Testis (tissue), 2 donors: ENCODE measurements at regions not wholly inside any gene's neighbourhood (a gene's known extent, or its start where the extent isn't known, plus 50 kb on each side); places are given as distances from the start of the nearest gene placed in this dataset.

Source experiments
- DNase-seq: peaks from one replicate; pipeline ENCODE4 v3.0.0-alpha.2; 2019
- H3K27ac ChIP-seq, 2 donors: fragments of 200-600 bp; sonication (generic); one replicate each; pipeline ENCODE4 v1.5.1; 2019
- H3K27me3 ChIP-seq: fragments of 200-600 bp; sonication (generic); one replicate; pipeline ENCODE4 v1.5.1; 2019
- H3K36me3 ChIP-seq: fragments of 200-600 bp; sonication (generic); one replicate; pipeline ENCODE4 v1.5.1; 2017; ENCODE audit warnings: low read depth; ENCODE audit errors: missing control alignments
- H3K4me1 ChIP-seq: fragments of 200-600 bp; sonication (generic); one replicate; pipeline ENCODE4 v1.5.1; 2019
- H3K4me3 ChIP-seq, 2 donors: fragments of 200-600 bp; sonication (generic); one replicate each; pipeline ENCODE4 v1.5.1; 2017 to 2019
- H3K9me3 ChIP-seq: fragments of 200-600 bp; sonication (generic); one replicate; pipeline ENCODE4 v1.5.1; 2017
- CTCF ChIP-seq, 3 experiments: fragments of 450-650 bp in 2 of 3; fragments of 200-600 bp in 1 of 3; sonication (generic) in 1 of 3; IDR thresholded peaks; one replicate each; pipeline ENCODE4 v1.5.1; 2016 to 2019; ENCODE audit warnings: antibody characterized with exemption in 3 of 3, mild to moderate bottlenecking in 2 of 3, moderate library complexity in 1 of 3
- POLR2A ChIP-seq: fragments of 450-650 bp; IDR thresholded peaks from one replicate; pipeline ENCODE4 v1.6.1; 2017; ENCODE audit warnings: antibody characterized with exemption, mild to moderate bottlenecking, moderate library complexity
- WGBS, 2 donors: methylation state at CpG; one replicate each; pipeline ENCODE4 v1.1.5; 2018; 5-methylcytosine and 5-hydroxymethylcytosine counted together
- intact Hi-C: fragments of 100-400 bp; cut with DNase I; formaldehyde crosslinking; loops from one replicate; pipeline ENCODE4 v1.15.1; 2023; ENCODE audit warnings: low total_unique reads

DNA sequence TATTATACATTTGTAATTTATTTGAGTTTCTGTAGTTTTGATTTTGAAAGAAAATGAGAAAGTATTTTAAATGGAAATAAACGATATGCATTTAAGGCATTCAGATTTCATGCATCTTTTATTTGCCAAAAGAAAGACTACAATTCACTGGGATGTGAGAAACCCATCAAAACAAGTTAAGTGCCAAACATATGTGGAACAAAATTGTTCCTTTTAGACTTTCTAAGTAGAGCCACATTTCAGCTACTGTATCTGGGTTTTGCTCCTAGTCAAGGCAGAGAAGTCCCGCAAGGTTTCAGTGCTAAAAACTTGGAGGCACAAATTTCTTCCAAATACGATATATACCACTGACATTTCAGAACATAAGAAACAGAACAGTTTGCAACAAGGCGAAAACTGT lies 1191.9 kb downstream of the SLITRK5 start:
- DNase-seq: no peak

GRCh38 chr13:88866195-88866594 lies 1195.0 kb downstream of the SLITRK5 start:
- Histone ChIP-seq H3K4me3 (no peak overlapping the region), H3K27ac (no peak overlapping the region), H3K4me1 (no peaks in the 10 kb centered on the region), H3K9me3 (no peaks in the 10 kb centered on the region), H3K36me3 (no peaks in the 10 kb centered on the region), H3K27me3 (no peaks in the 10 kb centered on the region)
- WGBS, 2 donors: 85 to 87% methylated on average over 5 of the region's 5 CpGs
- intact Hi-C loops: no loop called here
- no peak for DNase-seq
- no peak for TF ChIP-seq CTCF (IDR thresholded peaks at IDR 0.05)
- no peak for TF ChIP-seq POLR2A

More for the DNA sequence above, 1191.9 kb downstream of the SLITRK5 start:
- WGBS, 2 donors: 93 to 94% methylated on average over 4 of the region's 4 CpGs
- no peaks in the 10 kb centered on the region for H3K4me1 ChIP-seq
- TF ChIP-seq CTCF (IDR thresholded peaks at IDR 0.05) (no peak), POLR2A (no peak)
- no peaks in the 10 kb centered on the region for H3K27me3 ChIP-seq
- no peaks in the 10 kb centered on the region for H3K36me3 ChIP-seq
- H3K4me3 ChIP-seq: no peak overlapping the region
- intact Hi-C loops: no loop called here
- H3K9me3 ChIP-seq: no peaks in the 10 kb centered on the region
- no peak overlapping the region for H3K27ac ChIP-seq

DNA sequence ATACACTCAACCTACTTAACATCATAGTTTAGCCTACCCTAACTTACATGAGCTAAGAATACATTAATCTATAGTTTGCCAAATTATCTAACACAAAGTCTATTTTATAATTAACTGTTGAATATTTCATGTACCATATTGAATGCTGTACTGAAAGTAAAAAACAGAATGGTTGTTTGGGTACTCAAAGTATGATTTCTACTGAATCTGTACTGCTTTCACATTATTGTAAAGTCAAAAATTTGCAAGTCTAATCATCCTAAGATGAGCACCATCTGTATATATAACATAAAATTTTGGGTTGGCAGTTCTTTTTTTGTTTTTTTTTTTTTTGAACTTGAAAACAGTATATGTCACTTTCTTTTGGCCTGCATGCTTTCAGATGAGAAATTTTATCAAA lies 1212.6 kb downstream of the SLITRK5 start:
- intact Hi-C loops: no loop called here
- Histone ChIP-seq H3K4me1 (no peaks in the 10 kb centered on the region), H3K36me3 (no peaks in the 10 kb centered on the region), H3K27ac (no peak overlapping the region), H3K27me3 (no peaks in the 10 kb centered on the region), H3K9me3 (no peaks in the 10 kb centered on the region), H3K4me3 (no peak overlapping the region)
- DNase-seq: no peak
- TF ChIP-seq POLR2A (no peak), CTCF (IDR thresholded peaks at IDR 0.05) (no peak)

- no peak for DNase-seq
- no peak overlapping the region for H3K4me3 ChIP-seq
- TF ChIP-seq POLR2A: no peak
- no peak for TF ChIP-seq CTCF (IDR thresholded peaks at IDR 0.05)
- H3K4me1 ChIP-seq: no peaks in the 10 kb centered on the region
- intact Hi-C loops: no loop called here
- no peak overlapping the region for H3K27ac ChIP-seq
- no peaks in the 10 kb centered on the region for H3K36me3 ChIP-seq
- H3K9me3 ChIP-seq: no peaks in the 10 kb centered on the region
- H3K27me3 ChIP-seq: no peaks in the 10 kb centered on the region
- 79 to 92% methylated on average over 11 of the region's 11 CpGs for WGBS, 2 donors
These were observed 1216.0 kb downstream of the SLITRK5 start for GRCh38 chr13:88887045-88887662.

- no peaks in the 10 kb centered on the region for H3K9me3 ChIP-seq
- WGBS, 2 donors: 74 to 85% methylated on average over 6 of the region's 6 CpGs
- H3K27ac ChIP-seq: no peak overlapping the region
- no peaks in the 10 kb centered on the region for H3K27me3 ChIP-seq
- no peaks in the 10 kb centered on the region for H3K4me1 ChIP-seq
- no peak overlapping the region for H3K4me3 ChIP-seq
- intact Hi-C loops: no loop called here
- DNase-seq: peak; percentile 30
- no peaks in the 10 kb centered on the region for H3K36me3 ChIP-seq
- TF ChIP-seq CTCF (IDR thresholded peaks at IDR 0.05): no peak
- TF ChIP-seq POLR2A: no peak
These were observed 1224.2 kb downstream of the SLITRK5 start for GRCh38 chr13:88895261-88895941.
